NB4 (cell line): ENCODE measurements at regions not wholly inside any gene's neighbourhood (a gene's known extent, or its start where the extent isn't known, plus 50 kb on each side); places are given as distances from the start of the nearest gene placed in this dataset.

Experiments
- DNase-seq: peaks from one replicate; pipeline ENCODE4 v3.0.0; 2010; ENCODE audit warnings: low read depth
- H3K4me3 ChIP-seq: one replicate; pipeline ENCODE4 v1.5.1; 2011; ENCODE audit warnings: mild to moderate bottlenecking, low read depth, low read length, moderate library complexity
- MYC ChIP-seq: IDR thresholded peaks from 2 replicates; pipeline ENCODE4 v1.6.1; 2011; ENCODE audit warnings: low read depth, low read length
- POLR2A ChIP-seq: IDR thresholded peaks from 2 replicates; pipeline ENCODE4 v1.6.1; 2011; ENCODE audit warnings: mild to moderate bottlenecking; ENCODE audit not compliant: insufficient read length; ENCODE audit errors: extremely low read depth
- TF ChIP-seq, protein P1 (sequence below): IDR thresholded peaks from one replicate; pipeline ENCODE4 v1.5.1; 2012; ENCODE audit warnings: low read depth, low read length
- TF ChIP-seq, protein P2 (sequence below): IDR thresholded peaks from 2 replicates; pipeline ENCODE4 v1.6.1; 2011; ENCODE audit warnings: low read depth, low read length

DNA sequence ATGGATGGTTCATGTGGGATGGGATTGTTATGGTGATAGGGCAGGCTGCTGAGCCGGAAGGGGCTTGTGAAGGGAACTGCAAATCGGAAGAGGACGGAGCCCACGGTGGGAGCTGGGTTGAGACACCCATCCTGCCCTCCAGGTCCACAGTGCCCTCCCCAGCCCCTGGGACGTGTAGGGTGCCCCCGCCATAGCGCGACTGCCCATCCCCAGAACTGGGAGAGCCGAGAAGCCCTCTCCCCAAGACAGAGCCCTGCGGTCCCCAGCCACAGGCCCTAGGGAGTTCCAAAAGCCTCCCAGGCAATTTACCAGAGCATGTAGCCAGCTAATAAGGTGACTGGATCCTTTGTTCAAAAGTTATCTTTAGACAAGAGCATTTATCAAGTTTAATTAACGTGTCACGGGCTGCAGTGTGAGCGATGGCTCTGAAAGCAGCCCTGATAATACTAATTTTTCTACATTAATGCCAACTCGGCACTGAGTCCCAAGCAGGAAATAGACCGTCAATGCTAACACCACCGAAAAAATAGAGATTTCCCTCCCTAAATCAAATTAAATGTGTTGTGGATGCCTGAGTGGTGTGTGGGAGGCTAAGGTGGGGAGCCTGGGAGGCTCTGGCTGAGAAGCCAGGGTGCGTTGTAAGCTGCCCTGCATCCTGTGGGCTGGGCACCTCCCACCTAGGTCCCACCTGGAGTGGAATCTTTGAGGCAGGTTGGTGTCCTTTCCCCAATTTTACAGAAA lies 76.8 kb upstream of the RTL6 start:
- H3K4me3 ChIP-seq: no peak overlapping the region
- TF ChIP-seq MYC: no peak
- no peak for DNase-seq

DNA sequence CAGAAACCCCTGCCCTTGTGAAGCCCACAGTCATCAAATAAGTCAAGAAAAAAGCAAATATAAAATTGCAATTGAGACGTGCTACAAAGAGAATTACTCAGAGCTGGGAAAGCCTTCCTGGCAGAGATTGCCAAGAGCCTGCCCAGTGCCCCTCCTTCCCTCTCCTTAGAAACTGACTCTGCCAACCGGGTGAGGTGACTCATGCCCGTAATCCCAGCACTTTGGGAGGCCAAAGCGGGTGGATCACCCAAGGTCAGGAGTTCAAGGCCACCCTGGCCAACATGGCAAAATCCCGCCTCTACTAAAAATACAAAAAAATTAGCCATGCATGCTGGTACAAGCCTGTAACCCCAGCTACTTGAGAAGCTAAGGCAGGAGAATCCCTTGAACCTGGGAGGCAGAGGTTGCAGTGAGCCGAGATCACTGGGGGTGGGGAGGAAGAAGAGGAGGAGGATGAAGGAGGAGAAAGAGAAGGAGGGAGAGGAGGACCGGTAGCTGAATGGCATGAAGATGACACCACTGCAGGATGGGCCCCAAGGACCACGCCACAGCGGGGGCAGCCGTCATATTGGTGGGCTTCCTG lies 76.1 kb upstream of the RTL6 start:
- no peak for DNase-seq
- no peak for TF ChIP-seq POLR2A
- no peak overlapping the region for H3K4me3 ChIP-seq

DNA sequence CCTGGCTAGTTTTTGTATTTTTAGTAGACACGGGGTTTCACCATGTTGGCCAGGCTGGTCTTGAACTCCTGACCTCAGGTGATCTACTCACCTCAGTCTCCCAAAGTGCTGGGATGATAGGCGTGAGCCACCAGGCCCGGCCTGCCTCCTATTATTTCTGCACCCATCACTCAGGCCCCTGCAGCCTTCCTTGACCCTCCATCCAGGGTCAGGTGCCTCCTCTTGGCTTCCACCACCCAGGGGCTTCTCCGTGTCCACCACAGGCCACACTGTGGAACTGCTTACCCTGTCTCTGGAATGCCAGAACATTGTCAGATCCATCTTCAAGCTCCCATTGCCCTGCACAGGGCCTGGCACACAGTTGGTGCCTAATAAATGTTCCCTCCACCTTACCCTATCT lies 75.4 kb upstream of the RTL6 start:
- TF ChIP-seq, protein P1, sequence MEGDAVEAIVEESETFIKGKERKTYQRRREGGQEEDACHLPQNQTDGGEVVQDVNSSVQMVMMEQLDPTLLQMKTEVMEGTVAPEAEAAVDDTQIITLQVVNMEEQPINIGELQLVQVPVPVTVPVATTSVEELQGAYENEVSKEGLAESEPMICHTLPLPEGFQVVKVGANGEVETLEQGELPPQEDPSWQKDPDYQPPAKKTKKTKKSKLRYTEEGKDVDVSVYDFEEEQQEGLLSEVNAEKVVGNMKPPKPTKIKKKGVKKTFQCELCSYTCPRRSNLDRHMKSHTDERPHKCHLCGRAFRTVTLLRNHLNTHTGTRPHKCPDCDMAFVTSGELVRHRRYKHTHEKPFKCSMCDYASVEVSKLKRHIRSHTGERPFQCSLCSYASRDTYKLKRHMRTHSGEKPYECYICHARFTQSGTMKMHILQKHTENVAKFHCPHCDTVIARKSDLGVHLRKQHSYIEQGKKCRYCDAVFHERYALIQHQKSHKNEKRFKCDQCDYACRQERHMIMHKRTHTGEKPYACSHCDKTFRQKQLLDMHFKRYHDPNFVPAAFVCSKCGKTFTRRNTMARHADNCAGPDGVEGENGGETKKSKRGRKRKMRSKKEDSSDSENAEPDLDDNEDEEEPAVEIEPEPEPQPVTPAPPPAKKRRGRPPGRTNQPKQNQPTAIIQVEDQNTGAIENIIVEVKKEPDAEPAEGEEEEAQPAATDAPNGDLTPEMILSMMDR: no peak
- TF ChIP-seq, protein P2, sequence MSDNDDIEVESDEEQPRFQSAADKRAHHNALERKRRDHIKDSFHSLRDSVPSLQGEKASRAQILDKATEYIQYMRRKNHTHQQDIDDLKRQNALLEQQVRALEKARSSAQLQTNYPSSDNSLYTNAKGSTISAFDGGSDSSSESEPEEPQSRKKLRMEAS: no peak
- TF ChIP-seq POLR2A: no peak
- no peak for TF ChIP-seq MYC
- H3K4me3 ChIP-seq: no peak overlapping the region
- no peak for DNase-seq

DNA sequence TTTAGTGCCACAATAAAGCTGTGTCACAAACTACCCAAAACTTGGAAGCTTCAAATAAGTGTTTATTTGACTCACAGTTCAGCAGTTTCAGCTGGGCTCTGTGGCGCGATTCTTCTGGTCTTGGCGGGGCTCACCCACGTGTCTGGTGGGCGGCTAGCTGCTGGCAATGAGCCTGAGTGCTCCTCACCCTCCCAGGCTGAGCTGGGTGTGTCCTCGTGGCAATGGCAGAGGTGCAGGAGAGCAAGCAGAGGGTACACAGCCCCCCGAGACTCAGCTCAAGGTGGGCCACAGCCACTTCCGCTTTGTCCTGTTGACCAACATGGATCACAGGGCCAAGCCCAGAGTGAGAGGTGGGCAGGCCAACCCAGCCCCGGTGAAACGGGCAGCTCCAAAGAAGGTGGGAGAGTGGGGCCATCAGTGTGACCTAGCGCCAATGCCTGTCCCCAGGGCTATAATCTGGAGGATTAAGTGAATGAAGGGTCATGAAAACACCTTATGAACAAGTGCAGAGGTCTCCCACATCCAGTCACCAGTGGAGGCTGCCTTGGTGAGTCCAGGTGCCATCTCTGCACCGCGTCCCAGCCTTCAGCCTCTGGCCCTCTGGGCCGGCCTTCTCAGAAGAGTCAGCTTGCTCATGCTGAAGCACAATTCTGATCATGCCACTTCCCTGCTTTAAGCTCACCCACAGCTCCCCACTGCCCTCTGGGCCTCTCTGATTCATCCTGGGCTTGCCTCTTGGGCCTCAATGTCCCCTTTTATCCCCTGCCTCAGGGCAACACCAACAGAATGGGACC lies 74.6 kb upstream of the RTL6 start:
- no peak for DNase-seq
- TF ChIP-seq POLR2A (no peak), MYC (no peak)
- TF ChIP-seq, protein P2: no peak
- TF ChIP-seq, protein P1: no peak
- H3K4me3 ChIP-seq: no peak overlapping the region

DNA sequence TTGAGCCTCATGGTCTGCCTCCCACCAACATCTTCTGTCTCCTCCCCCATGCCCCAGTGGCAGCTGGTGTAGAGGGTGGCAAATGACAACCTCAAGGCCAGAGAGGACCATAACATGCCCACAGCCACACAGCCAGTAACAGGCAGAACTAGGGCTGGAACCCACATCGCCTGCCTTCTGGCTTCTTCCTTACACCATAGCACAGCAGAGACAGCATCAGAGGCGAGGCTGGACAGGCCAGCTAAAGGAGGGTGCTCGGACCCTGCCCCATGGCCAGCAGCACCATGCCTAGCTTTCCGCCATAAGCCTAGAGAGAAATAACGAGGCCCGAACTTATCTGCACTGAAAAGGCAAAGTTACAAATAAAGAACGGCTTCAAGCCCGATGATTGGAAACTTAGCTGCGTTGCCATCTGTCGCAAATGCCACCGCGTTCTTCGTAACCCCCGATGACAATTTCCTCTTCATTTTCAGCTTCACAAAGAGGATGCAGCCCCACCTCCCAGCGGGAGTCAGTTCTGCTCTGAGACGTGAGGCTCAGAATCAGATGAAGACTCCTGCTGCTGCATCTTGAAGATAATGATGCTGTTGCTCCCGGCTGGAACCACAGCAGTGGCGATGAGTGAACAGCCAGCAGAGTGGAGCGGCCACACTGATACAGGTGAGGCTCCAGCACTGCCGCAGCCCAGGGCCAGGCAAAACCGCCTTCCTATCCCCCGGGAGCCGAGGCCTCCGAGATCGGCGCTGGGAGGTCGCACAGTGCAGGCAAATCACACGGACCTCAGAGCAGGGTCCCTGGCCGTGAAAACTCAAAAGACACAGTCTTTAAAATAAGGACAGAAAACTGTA lies 73.8 kb upstream of the RTL6 start:
- H3K4me3 ChIP-seq: no peak overlapping the region
- DNase-seq: no peak
- TF ChIP-seq, protein P2: no peak

DNA sequence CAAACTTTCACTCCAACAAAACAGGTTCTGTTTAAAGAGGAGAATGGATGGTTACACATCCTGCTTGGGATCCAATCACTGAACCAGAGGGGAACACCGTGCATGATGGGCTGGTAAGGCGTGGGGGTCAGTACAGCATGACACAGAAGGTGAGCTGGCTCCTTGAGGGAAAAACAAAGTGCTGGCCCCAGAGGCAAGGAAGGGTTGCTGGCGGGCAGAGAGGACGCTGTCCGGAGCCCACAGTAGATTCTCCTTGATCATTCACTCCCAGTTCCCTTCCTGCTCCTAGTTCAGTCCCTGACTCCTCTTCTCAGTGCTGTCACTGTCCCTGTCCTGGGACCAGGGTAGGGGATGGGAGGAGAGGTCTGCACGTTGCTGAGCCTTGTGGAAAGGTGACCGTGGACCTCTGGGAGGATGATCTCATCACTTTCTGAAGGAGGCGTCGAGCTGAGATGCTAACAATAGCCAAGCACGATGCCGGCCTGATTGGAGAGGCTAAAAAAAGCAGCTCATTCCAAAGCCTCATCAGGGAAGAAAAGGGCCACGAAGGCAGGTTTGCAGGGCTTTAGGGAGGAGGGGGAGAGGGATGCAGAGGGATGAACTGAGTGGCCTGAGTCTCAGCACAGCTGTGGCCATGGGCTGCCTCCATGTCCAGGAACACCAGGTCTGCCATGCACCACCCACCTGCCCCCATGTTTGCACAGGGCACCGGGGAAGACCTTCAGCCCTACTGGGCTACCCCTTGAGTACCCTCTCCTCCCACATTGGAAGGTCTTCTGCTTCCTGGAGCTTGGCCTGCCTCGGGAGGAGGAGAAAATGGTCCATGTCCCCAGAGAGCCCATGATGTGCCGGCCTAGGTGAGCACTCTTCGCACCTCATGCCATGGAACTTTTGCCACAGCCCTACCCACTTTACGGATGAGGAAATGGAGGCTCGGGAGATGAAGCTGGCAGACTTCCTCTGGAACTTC lies 72.7 kb upstream of the RTL6 start:
- no peak overlapping the region for H3K4me3 ChIP-seq
- TF ChIP-seq POLR2A (no peak), MYC (no peak)
- TF ChIP-seq, protein P2: no peak
- TF ChIP-seq, protein P1: no peak
- no peak for DNase-seq
